WTC11 (cell line): ENCODE measurements at regions not wholly inside any gene's neighbourhood (a gene's known extent, or its start where the extent isn't known, plus 50 kb on each side); places are given as distances from the start of the nearest gene placed in this dataset.

Experiments used
- ATAC-seq: fragments of 200-7000 bp; cut with Tn5 transposase; 2 replicates; pipeline ENCODE4 v1.10.0; 2021; ENCODE audit warnings: mild to moderate bottlenecking, moderate library complexity
- CTCF ChIA-PET: fragments of 300-600 bp; sonication (Branson Sonifier 250); formaldehyde crosslinking; loops from one replicate; lab custom pipeline; 2021; ENCODE audit warnings: antibody characterized with exemption; lab: Charles Lee
- POLR2A ChIA-PET: fragments of 350-600 bp; sonication (Branson Sonifier 250); formaldehyde crosslinking; loops from one replicate; lab custom pipeline; 2021; ENCODE audit warnings: antibody characterized with exemption; lab: Charles Lee
- DNase-seq: peaks from one replicate; pipeline ENCODE4 v3.0.0; 2021; ENCODE audit warnings: low spot score
- H3K27ac Mint-ChIP-seq: 2 replicates; pipeline ENCODE4 v1.8.0; 2021; ENCODE audit warnings: mixed read lengths
- H3K27me3 Mint-ChIP-seq: 2 replicates; pipeline ENCODE4 v1.8.0; 2021; ENCODE audit warnings: low read depth, mild to moderate bottlenecking, moderate library complexity, mixed read lengths
- H3K36me3 Mint-ChIP-seq: 2 replicates; pipeline ENCODE4 v1.8.0; 2021; ENCODE audit warnings: mixed read lengths
- H3K4me1 Mint-ChIP-seq: 2 replicates; pipeline ENCODE4 v1.8.0; 2022; ENCODE audit warnings: mixed read lengths
- H3K4me3 Mint-ChIP-seq: 2 replicates; pipeline ENCODE4 v1.8.0; 2021; ENCODE audit warnings: mild to moderate bottlenecking, moderate library complexity, mixed read lengths
- H3K9me3 Mint-ChIP-seq: 2 replicates; pipeline ENCODE4 v1.8.0; 2021; ENCODE audit warnings: mixed read lengths
- AFF4 ChIP-seq: sonication (generic); formaldehyde crosslinking; IDR thresholded peaks from 2 replicates; pipeline ENCODE4 v1.8.1; 2023; ENCODE audit warnings: mild to moderate bottlenecking, missing genetic modification reagents, borderline replicate concordance
- ARID4B ChIP-seq: sonication (generic); formaldehyde crosslinking; IDR thresholded peaks from 2 replicates; pipeline ENCODE4 v1.8.0; 2023; ENCODE audit warnings: missing genetic modification reagents, mild to moderate bottlenecking, borderline replicate concordance
- ATF1 ChIP-seq: sonication (generic); formaldehyde crosslinking; IDR thresholded peaks from 2 replicates; pipeline ENCODE4 v1.8.1; 2023; ENCODE audit warnings: mild to moderate bottlenecking, moderate library complexity, missing genetic modification reagents
- CREM ChIP-seq: sonication (generic); formaldehyde crosslinking; IDR thresholded peaks from 2 replicates; pipeline ENCODE4 v1.8.1; 2022; ENCODE audit warnings: mild to moderate bottlenecking, missing genetic modification reagents, moderate library complexity
- E2F1 ChIP-seq: sonication (generic); formaldehyde crosslinking; IDR thresholded peaks from 2 replicates; pipeline ENCODE4 v1.8.0; 2022; ENCODE audit warnings: mild to moderate bottlenecking, missing genetic modification reagents
- E2F4 ChIP-seq: sonication (generic); formaldehyde crosslinking; IDR thresholded peaks from 2 replicates; pipeline ENCODE4 v1.8.1; 2022; ENCODE audit warnings: low read depth, mild to moderate bottlenecking, moderate library complexity, missing genetic modification reagents, borderline replicate concordance
- ELF4 ChIP-seq: sonication (generic); formaldehyde crosslinking; IDR thresholded peaks from 2 replicates; pipeline ENCODE4 v1.8.1; 2022; ENCODE audit warnings: low read depth, mild to moderate bottlenecking, moderate library complexity, missing genetic modification reagents
- FOXJ3 ChIP-seq: sonication (generic); formaldehyde crosslinking; IDR thresholded peaks from 2 replicates; pipeline ENCODE4 v1.9.0; 2021; ENCODE audit warnings: missing genetic modification reagents, mild to moderate bottlenecking, borderline replicate concordance
- FOXP4 ChIP-seq: sonication (generic); formaldehyde crosslinking; IDR thresholded peaks from 2 replicates; pipeline ENCODE4 v1.8.0; 2022; ENCODE audit warnings: mild to moderate bottlenecking, missing genetic modification reagents
- GRHL2 ChIP-seq: fragments of 250-450 bp; sonication (Bioruptor Pico); IDR thresholded peaks from 2 replicates; pipeline ENCODE4 v1.8.0; 2022; ENCODE audit warnings: mild to moderate bottlenecking, moderate library complexity; ENCODE audit not compliant: insufficient replicate concordance, severe bottlenecking
- JAZF1 ChIP-seq: fragments of 250-450 bp; sonication (Bioruptor Pico); IDR thresholded peaks from 2 replicates; pipeline ENCODE4 v1.9.0; 2021; ENCODE audit warnings: moderate library complexity, mild to moderate bottlenecking, inconsistent platforms
- MXD4 ChIP-seq: fragments of 250-450 bp; sonication (Bioruptor Pico); IDR thresholded peaks from 2 replicates; pipeline ENCODE4 v1.8.0; 2021; ENCODE audit warnings: mild to moderate bottlenecking, moderate library complexity, borderline replicate concordance
- NFE2L1 ChIP-seq: sonication (generic); formaldehyde crosslinking; IDR thresholded peaks from 2 replicates; pipeline ENCODE4 v1.8.1; 2023; ENCODE audit warnings: missing genetic modification reagents
- SP1 ChIP-seq: sonication (generic); formaldehyde crosslinking; conservative IDR thresholded peaks from 2 replicates; pipeline ENCODE4 v1.8.1; 2022; ENCODE audit warnings: missing genetic modification reagents
- TCF7 ChIP-seq: sonication (generic); formaldehyde crosslinking; IDR thresholded peaks from 2 replicates; pipeline ENCODE4 v1.8.0; 2022; ENCODE audit warnings: mild to moderate bottlenecking, low read depth, missing genetic modification reagents, moderate library complexity
- ZNF121 ChIP-seq: sonication (generic); formaldehyde crosslinking; IDR thresholded peaks from 2 replicates; pipeline ENCODE4 v1.8.0; 2023; ENCODE audit warnings: missing genetic modification reagents
- ZNF138 ChIP-seq: sonication (generic); formaldehyde crosslinking; conservative IDR thresholded peaks from 2 replicates; pipeline ENCODE4 v1.8.1; 2022; ENCODE audit warnings: mild to moderate bottlenecking, moderate library complexity, missing genetic modification reagents
- ZNF232 ChIP-seq: sonication (generic); formaldehyde crosslinking; IDR thresholded peaks from 2 replicates; pipeline ENCODE4 v1.8.0; 2022; ENCODE audit warnings: mild to moderate bottlenecking, missing genetic modification reagents
- ZNF263 ChIP-seq: sonication (generic); formaldehyde crosslinking; IDR thresholded peaks from 2 replicates; pipeline ENCODE4 v1.8.1; 2022; ENCODE audit warnings: low read depth, mild to moderate bottlenecking, moderate library complexity, missing genetic modification reagents
- ZNF671 ChIP-seq: fragments of 250-450 bp; sonication (Bioruptor Pico); IDR thresholded peaks from 2 replicates; pipeline ENCODE4 v1.8.0; 2021; ENCODE audit warnings: mild to moderate bottlenecking

GRCh38 chr3:99016452-99016851, 115.0 kb upstream of the DCBLD2 start (continued):
- no peak for TF ChIP-seq AFF4 (CRISPR knock-in tag)
- no peak for TF ChIP-seq ATF1
- no peak for TF ChIP-seq FOXJ3
- no peak for TF ChIP-seq NFE2L1
- TF ChIP-seq ZNF671 (CRISPR knock-in tag), result no peak
- no peak for TF ChIP-seq E2F1 (CRISPR knock-in tag)
- TF ChIP-seq, all 79 proteins: peak for 0

GRCh38 chr3:99013777-99014315, 112.4 kb upstream of the DCBLD2 start:
- ATAC-seq (no peak), DNase-seq (no peak)
- Mint-ChIP-seq H3K9me3 (peaks cover 10% of the 10 kb centered on the region), H3K4me3 (no peak overlapping the region), H3K27me3 (no peaks in the 10 kb centered on the region), H3K36me3 (peaks cover 3% of the 10 kb centered on the region; the same call in 1 of the 2 replicates), H3K4me1 (no peaks in the 10 kb centered on the region), H3K27ac (no peak overlapping the region)
- TF ChIP-seq ZNF138 (no peak), ZNF232 (CRISPR knock-in tag) (no peak), ZNF263 (no peak), JAZF1 (CRISPR knock-in tag) (no peak), FOXP4 (no peak), MXD4 (CRISPR knock-in tag) (no peak), ZNF671 (CRISPR knock-in tag) (no peak), E2F4 (CRISPR knock-in tag) (no peak), TCF7 (CRISPR knock-in tag) (no peak), GRHL2 (CRISPR knock-in tag) (no peak), ARID4B (CRISPR knock-in tag) (no peak), SP1 (CRISPR knock-in tag) (no peak), CREM (CRISPR knock-in tag) (no peak), ZNF121 (CRISPR knock-in tag) (no peak), ELF4 (CRISPR knock-in tag) (no peak)
- POLR2A ChIA-PET, result no interaction called here
- CTCF ChIA-PET, result interaction anchor here (1.0 kb wide), 1 partner anchor 19 kb away, joined by 3 read pairs; no protein-coding TSS in a partner anchor
